Activated CD4-positive, alpha-beta T cell treated with anti-CD3 and anti-CD28 coated beads, Interleukin-2, Interleukin-4, amounts not matched to agents 100 ng/mL and 50 ng/mL, durations not matched to agents 16 hours and 8 hours (primary cell): ENCODE measurements at regions not wholly inside any gene's neighbourhood (a gene's known extent, or its start where the extent isn't known, plus 50 kb on each side); places are given as distances from the start of the nearest gene placed in this dataset.
"Not testable (repeated sequence)": the region's sequence is repeated elsewhere in the genome, so short reads cannot be mapped to it uniquely, and the experiment has no call there.

Experiments
- DNase-seq: peaks from one replicate; pipeline ENCODE4 v3.0.0-alpha.2; 2020; ENCODE audit warnings: low spot score

GRCh38 chr2:239727776-239728600 lies 297.2 kb downstream of the NDUFA10 start:
- no peak for DNase-seq

DNA sequence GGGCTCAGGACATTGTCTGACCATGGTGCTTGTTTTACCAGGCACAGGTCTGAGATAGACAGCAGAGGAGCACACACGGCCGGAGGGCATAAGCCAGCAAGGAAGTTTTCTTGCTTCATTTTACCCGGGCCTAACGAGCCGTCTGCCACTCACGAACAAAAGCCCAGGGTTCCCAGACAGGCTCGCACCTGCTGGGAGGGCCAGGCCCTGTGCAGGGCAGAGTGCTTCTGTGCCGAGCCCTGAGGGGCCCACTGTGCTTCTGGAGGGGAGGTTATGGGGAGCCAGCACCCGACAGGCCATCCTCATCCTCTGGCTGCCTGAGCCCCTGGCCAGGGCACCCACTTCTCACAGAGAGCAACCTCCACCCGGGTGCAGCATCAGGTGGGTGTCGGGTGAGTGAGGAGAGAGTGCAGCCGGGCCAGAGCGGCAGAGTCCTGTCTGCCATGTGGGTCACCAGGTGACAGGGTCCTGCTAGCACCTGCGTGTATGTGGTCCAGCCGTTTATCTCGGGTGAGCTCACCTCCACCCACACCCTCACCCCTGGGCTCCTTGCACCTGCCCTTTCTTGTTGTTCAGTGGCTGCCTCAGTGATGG lies 297.9 kb downstream of the NDUFA10 start:
- no peak for DNase-seq

DNA sequence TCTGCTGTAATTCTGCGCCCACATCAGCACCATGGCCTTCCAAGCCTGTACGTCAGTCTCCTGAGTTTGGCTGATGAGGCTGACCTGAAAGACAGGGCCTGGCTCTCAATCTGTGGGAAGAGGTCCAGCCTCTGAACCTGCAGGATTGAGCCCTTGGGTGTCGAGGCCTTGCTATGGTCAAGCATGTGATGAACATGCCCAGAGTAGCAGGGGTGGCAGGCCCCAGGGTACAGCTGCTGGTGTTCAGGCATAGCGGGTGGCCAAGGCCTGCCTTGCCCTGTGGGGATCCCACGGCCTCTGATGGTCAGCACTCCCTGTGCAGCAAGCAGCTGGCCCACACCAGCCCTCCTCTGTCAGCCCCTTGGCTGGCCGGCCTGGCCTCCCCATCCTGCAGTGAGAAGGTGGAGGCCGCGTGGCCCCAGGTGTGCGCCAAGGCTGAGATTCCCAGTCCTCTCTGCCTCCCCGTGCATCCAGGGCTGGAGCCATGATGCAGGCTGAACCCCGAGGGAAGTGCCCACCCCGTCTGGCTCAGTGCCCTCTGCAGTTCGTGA lies 298.4 kb downstream of the NDUFA10 start:
- no peak for DNase-seq

GRCh38 chr2:239726091-239726591 lies 299.0 kb downstream of the NDUFA10 start:
- no peak for DNase-seq

GRCh38 chr2:239725551-239725890 lies 299.6 kb downstream of the NDUFA10 start:
- no peak for DNase-seq

DNA sequence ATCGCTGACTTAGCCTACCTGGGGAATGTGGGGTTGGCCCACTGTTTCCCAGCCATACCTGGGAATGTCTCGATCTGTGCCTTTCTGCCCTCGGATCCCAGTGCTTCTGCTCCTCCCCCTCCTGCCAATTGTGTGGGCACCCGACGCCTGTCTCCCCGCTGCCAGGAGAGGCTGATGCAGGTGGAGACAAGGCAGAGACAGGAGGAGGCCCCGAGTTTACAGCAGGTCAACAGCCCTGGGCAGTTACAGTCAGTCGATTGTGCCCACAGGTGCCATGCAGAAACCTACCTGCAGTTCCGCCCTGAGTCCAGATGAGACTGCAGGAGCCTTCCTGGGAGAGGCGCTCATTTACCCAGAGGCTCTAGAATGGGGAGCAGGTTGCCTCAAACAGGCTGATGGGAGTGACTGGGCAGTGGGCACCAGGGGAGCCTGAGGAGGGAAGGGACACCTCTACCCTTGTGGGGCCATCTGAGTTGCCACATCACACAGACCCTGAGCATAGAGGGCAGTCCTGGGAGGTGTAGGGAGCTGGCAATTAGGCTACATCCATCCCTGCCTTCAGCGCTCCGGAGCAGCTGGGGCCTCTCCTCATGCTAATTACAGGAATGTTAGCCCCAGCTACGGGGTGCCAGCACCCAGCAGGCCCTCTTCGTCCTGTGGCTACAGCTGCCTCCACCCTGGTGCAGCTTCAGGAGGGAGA lies 300.1 kb downstream of the NDUFA10 start:
- DNase-seq = no peak

- no peak for DNase-seq
These were observed 300.8 kb downstream of the NDUFA10 start for GRCh38 chr2:239724194-239724849.

GRCh38 chr2:239723486-239724193 lies 301.5 kb downstream of the NDUFA10 start:
- DNase-seq = no peak

DNA sequence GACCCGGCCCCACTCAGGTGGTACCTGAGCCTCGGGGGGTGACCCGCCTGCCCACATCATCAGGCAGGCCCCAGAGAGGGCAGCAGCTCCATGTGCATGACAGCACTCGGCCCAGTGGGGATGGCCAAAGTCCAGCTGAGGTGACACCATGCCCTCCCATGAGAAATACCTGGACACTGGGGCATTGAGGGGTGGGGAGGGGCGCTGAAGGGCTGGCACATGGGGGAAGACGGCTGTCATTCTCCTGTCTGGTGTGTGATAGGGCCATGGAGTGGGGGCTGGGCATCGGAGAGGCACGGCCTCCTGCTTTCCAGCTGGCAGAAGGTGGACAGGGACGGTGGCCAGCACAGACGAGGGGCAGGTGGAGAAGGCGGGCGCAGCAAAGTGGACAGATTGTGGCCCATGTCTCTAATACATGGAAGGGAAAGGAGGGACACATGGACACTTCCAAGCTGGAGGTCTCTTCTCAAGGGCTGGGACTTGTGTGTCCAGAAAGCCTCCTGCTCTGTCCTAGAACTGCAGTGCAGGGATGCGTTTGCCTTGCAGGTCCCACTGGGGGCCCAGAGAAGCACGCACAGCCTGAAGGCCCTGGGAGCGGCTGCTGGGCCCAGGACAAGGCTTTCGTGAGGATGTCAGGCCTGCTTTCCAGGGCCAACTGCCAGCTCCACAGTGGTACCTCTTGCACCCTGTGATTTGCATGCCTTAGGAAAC lies 302.2 kb downstream of the NDUFA10 start:
- no peak for DNase-seq

DNA sequence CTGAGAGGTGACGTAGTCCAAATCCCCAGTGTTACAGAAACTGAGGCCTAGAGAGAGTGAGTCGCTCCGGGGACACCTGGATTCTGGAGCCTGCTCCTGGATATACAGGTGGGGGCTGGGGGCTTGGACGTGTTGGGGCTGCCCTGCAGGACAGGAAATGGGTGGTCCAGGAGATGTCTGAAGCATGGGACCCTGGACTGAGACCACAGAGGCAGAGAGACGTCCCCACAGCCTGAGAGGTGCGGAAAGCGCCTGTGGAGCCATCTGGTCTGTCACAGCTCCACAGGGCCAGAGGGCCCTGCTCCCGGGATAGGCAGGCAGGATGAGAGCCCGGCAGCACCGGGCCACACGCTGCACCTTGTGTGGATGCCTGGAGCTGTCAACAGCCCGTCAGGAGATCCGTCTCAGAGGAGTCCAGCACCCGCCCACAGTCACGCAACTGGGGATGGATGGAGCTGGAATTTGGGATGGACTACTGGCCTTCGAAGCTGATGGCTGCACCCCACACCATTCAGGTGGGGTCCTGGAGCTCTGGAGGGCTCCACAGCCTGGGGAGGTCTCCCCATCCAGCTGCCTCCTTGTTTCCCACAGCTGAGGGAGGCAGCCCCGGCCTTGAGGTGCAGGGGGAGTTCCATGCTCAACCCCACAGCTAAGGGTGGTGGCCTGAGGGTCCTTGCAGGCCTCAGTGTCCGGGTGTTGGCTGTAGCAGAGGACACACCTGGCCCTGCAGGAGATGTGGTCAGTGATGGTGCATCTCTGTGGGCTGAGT lies 303.0 kb downstream of the NDUFA10 start:
- no peak for DNase-seq

- DNase-seq = no peak
These were observed 303.6 kb downstream of the NDUFA10 start for GRCh38 chr2:239721531-239721930.

- no peak for DNase-seq
These were observed 304.5 kb downstream of the NDUFA10 start for GRCh38 chr2:239720361-239721360.

GRCh38 chr2:239719791-239720360 lies 305.3 kb downstream of the NDUFA10 start:
- no peak for DNase-seq

DNA sequence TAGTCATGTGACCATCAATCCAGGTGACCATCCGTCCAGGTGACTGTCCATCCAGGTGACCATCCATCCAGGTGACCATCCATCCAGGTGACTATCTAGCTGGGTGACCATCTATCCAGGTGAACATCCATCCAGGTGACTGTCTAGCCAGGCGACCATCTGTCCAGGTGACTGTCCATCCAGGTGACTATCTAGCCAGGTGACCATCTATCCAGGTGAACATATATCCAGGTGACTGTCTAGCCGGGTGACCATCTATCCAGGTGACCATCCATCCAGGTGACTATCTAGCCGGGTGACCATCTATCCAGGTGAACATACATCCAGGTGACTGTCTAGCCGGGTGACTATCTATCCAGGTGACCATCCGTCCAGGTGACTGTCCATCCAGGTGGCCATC lies 306.2 kb downstream of the NDUFA10 start:
- DNase-seq = not testable (repeated sequence)

DNA sequence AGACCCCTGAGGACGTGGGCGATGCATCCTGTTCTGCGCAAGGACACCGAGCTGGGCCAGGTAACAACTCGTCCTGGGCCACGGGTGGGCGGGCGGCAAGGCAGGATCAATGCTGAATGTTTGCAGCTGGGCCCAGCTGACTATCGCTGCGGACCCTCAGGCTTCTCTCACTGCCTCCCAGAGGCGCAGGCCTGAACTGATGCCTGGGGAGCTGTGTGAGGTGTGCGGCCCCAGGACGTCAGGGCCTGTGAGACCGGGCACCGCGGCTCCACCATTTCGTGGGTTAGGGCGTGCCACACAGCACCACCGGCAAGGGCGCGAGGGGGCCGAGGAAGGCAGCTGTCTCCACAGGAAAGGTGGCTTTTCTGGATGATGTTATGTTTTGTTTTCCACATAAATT lies 307.4 kb downstream of the NDUFA10 start:
- no peak for DNase-seq

DNA sequence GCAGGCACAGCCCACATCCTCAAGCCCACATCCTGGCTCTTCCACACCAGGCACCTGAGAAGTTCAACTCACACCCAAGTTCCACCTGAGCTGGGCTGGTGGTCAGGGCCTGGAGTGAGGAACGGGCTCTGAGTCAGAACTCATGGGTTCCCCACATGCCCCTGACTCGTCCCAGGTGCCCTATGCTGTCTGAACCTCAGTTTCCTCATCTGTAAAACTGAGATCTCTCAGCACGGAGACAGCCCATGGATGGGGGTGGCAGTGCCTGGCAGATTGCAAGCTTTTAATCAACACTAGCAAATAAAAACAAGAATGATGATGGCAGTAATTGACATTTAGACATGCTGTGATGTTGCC lies 307.8 kb downstream of the NDUFA10 start:
- no peak for DNase-seq

DNA sequence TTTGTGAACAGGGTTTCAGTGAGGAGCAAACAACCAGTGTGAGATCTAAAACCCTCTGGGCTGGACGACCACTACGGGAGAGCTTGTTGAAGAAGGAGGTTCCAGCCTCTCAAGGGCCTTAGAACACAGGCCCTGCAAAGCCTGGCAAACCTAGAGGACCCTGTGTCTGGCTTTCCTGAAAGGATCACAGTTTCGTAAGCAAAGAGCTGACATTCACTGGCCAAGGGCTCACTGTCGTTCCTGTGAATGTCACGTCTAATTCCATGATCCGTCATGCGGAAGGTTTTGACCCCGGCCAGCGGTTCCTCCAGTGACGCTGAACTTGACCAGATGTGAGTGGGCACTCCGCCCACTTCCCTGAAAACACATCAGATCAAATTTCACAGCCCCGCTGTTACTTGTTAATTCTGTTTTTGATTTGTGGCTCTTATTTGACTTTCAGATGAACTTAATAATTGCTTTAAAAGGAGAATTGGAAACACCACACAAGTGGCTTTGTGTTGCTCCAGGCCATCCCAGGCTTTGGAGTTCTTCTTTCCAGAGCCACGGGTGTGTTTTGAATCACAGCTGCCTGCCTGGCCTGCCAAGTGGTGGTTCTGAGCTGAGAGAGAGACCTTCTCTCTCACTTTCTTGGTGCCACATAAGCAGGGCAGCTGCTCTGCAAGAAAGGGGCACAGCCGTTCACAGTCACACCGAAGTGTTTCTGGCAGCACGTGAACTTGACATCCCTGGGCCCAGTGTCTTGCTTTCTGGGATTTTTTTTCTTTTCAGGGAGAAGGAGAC lies 308.4 kb downstream of the NDUFA10 start:
- DNase-seq = no peak

GRCh38 chr2:239716009-239716408 lies 309.1 kb downstream of the NDUFA10 start:
- no peak for DNase-seq
